CD14-positive monocyte (primary cell): ENCODE measurements at regions not wholly inside any gene's neighbourhood (a gene's known extent, or its start where the extent isn't known, plus 50 kb on each side); places are given as distances from the start of the nearest gene placed in this dataset.

Experiments
- DNase-seq, 3 donors: peaks; one replicate each; pipeline ENCODE4 v3.0.0-alpha.2; 2011 to 2022
- H2AFZ ChIP-seq: 2 replicates; pipeline ENCODE4 v1.6.0; 2012; ENCODE audit warnings: mild to moderate bottlenecking, low read depth, low read length, inconsistent platforms; ENCODE audit not compliant: insufficient read depth, poor library complexity, severe bottlenecking
- H3K27ac ChIP-seq, 2 donors: 1 replicate in 1 of 2; 2 replicates in 1 of 2; pipeline ENCODE4 v1.5.1; 2012 to 2013; ENCODE audit warnings: low read length in 2 of 2, control low read depth in 1 of 2, inconsistent platforms in 1 of 2, low read depth in 1 of 2, mild to moderate bottlenecking in 1 of 2
- H3K27me3 ChIP-seq, 2 donors: one replicate each; pipeline versions ENCODE4 v1.6.0 to v1.6.1; 2011 to 2013; ENCODE audit warnings: low read length in 2 of 2; ENCODE audit not compliant: control insufficient read depth in 2 of 2, insufficient read depth in 2 of 2
- H3K36me3 ChIP-seq, 2 donors: replicated peaks in 1 of 2; 1 replicate in 1 of 2; 2 replicates in 1 of 2; pipeline versions ENCODE4 v1.5.1 to v1.6.1; 2012 to 2013; ENCODE audit warnings: low read length in 2 of 2, control low read depth in 1 of 2, inconsistent platforms in 1 of 2, mild to moderate bottlenecking in 1 of 2; ENCODE audit not compliant: insufficient read depth in 2 of 2, control insufficient read depth in 1 of 2
- H3K4me1 ChIP-seq, 2 donors: 1 replicate in 1 of 2; 2 replicates in 1 of 2; pipeline versions ENCODE4 v1.5.1 to v1.6.1; 2012 to 2013; ENCODE audit warnings: low read length in 2 of 2, control low read depth in 1 of 2, inconsistent platforms in 1 of 2, mild to moderate bottlenecking in 1 of 2, moderate library complexity in 1 of 2; ENCODE audit not compliant: insufficient read depth in 2 of 2, control insufficient read depth in 1 of 2
- H3K4me2 ChIP-seq: replicated peaks from 2 replicates; pipeline ENCODE3; 2012; ENCODE audit warnings: low read length, moderate library complexity, mild to moderate bottlenecking; ENCODE audit not compliant: poor library complexity, severe bottlenecking; ENCODE audit errors: extremely low read depth
- H3K4me3 ChIP-seq, 3 experiments: fragments of 200-600 bp in 1 of 3; sonication (generic) in 1 of 3; replicated peaks in 1 of 3; 1 replicate in 2 of 3; 2 replicates in 1 of 3; pipeline ENCODE4 v1.5.1; 2011 to 2013; ENCODE audit warnings: low read length in 3 of 3, mild to moderate bottlenecking in 3 of 3, control low read depth in 2 of 3, low read depth in 2 of 3, inconsistent platforms in 1 of 3, moderate library complexity in 1 of 3
- H3K79me2 ChIP-seq: 2 replicates; pipeline ENCODE4 v1.6.0; 2012; ENCODE audit warnings: mild to moderate bottlenecking, control low read depth, inconsistent platforms, low read length, moderate library complexity; ENCODE audit not compliant: insufficient read depth
- H3K9ac ChIP-seq: 2 replicates; pipeline ENCODE4 v1.6.0; 2017; ENCODE audit warnings: low read length, mild to moderate bottlenecking; ENCODE audit not compliant: insufficient read depth, poor library complexity, severe bottlenecking
- H3K9me3 ChIP-seq, 2 donors: replicated peaks in 1 of 2; 1 replicate in 1 of 2; 2 replicates in 1 of 2; pipeline versions ENCODE4 v1.5.1 to v1.6.1; 2012 to 2013; ENCODE audit warnings: low read length in 2 of 2, control low read depth in 1 of 2; ENCODE audit not compliant: control insufficient read depth in 1 of 2, insufficient read depth in 1 of 2
- H4K20me1 ChIP-seq: 2 replicates; pipeline ENCODE4 v1.6.0; 2012; ENCODE audit warnings: mild to moderate bottlenecking, low read length, control low read depth, moderate library complexity; ENCODE audit not compliant: insufficient read depth
- H3K27ac Mint-ChIP-seq, 7 donors: one replicate each; pipeline ENCODE4 v1.8.0; 2020; ENCODE audit warnings: mild to moderate bottlenecking in 7 of 7, mixed read lengths in 7 of 7, moderate library complexity in 6 of 7, inconsistent platforms in 2 of 7
- H3K27me3 Mint-ChIP-seq, 3 donors: one replicate each; pipeline ENCODE4 v1.8.0; 2021 to 2022; ENCODE audit warnings: low read depth in 3 of 3, mild to moderate bottlenecking in 3 of 3, mixed read lengths in 3 of 3, moderate library complexity in 3 of 3, inconsistent platforms in 1 of 3
- H3K36me3 Mint-ChIP-seq, 2 donors: one replicate each; pipeline ENCODE4 v1.8.0; 2020; ENCODE audit warnings: mixed read lengths in 2 of 2, inconsistent platforms in 1 of 2, mild to moderate bottlenecking in 1 of 2
- H3K4me1 Mint-ChIP-seq: one replicate; pipeline ENCODE4 v1.8.0; 2020; ENCODE audit warnings: mild to moderate bottlenecking, mixed read lengths
- H3K4me3 Mint-ChIP-seq, 2 donors: one replicate each; pipeline ENCODE4 v1.8.0; 2020; ENCODE audit warnings: mild to moderate bottlenecking in 2 of 2, mixed read lengths in 2 of 2, moderate library complexity in 1 of 2
- H3K9me3 Mint-ChIP-seq, 7 donors: one replicate each; pipeline ENCODE4 v1.8.0; 2020 to 2022; ENCODE audit warnings: mixed read lengths in 7 of 7, mild to moderate bottlenecking in 6 of 7, moderate library complexity in 6 of 7, inconsistent platforms in 2 of 7
- WGBS: methylation state at CpG from one replicate; pipeline ENCODE4 v1.1.5; 2013; ENCODE audit warnings: missing lambda C conversion rate; ENCODE audit not compliant: insufficient coverage; 5-methylcytosine and 5-hydroxymethylcytosine counted together
- intact Hi-C, 2 donors: fragments of 100-400 bp; cut with micrococcal nuclease; formaldehyde crosslinking; loops; one replicate each; pipeline versions ENCODE4 v1.15.0 to v1.15.1; 2023
- TF ChIP-seq, protein P1 (sequence below): fragments of 200-600 bp; IDR thresholded peaks from one replicate; pipeline ENCODE4 v1.8.0; 2022; ENCODE audit warnings: antibody characterized with exemption, mild to moderate bottlenecking

DNA sequence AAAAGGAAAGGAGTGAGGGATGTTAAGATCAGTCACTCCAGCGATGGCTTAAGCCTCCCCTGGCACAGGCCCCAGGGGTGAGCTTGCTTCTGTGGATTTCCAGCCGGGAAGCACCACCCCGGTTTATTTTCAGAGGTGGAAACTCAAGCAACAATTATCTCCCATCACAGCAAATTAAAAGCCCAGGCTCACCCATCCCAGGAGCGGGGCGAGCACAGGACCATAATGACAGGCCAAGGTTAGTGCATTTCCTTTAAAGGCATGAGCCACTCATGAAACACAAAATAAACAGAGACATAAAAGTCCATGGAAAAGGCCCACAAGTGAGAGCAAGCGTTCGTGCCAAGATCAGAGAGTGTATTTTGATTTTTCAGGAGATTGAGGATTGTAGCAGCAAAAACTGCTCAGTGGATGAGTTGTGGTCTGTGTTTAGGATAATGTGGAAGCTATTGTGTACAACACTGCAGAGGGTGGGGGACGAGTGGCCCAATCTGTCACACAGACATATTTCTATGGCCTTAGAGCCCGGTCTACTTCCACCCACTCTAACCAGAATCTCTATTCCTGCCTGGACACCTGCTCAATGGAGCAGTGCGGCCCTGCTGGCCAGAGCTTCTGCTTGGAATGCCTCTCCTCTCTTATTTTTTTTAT is 111.4 kb upstream of the CDC42EP3 start:
- Mint-ChIP-seq H3K4me1 (peaks cover 6% of the 10 kb centered on the region), H3K36me3 (peaks cover 6 to 7% of the 10 kb centered on the region in 2 donors), H3K27ac (no peak overlapping the region), H3K27me3 (no peaks in the 10 kb centered on the region), H3K9me3 (peaks cover 8 to 11% (median 10%) of the 10 kb centered on the region in 7 donors), H3K4me3 (no peak overlapping the region)
- Histone ChIP-seq H2AFZ (no peak overlapping the region), H4K20me1 (no peaks in the 10 kb centered on the region), H3K4me3 (no peak overlapping the region), H3K9me3 (peaks cover 8 to 12% of the 10 kb centered on the region in 2 donors), H3K27ac (no peak overlapping the region), H3K4me2 (no peak overlapping the region), H3K4me1 (no peaks in the 10 kb centered on the region), H3K36me3 (no peaks in the 10 kb centered on the region), H3K79me2 (no peaks in the 10 kb centered on the region), H3K9ac (no peak overlapping the region), H3K27me3 (no peaks in the 10 kb centered on the region)
- TF ChIP-seq, protein P1, sequence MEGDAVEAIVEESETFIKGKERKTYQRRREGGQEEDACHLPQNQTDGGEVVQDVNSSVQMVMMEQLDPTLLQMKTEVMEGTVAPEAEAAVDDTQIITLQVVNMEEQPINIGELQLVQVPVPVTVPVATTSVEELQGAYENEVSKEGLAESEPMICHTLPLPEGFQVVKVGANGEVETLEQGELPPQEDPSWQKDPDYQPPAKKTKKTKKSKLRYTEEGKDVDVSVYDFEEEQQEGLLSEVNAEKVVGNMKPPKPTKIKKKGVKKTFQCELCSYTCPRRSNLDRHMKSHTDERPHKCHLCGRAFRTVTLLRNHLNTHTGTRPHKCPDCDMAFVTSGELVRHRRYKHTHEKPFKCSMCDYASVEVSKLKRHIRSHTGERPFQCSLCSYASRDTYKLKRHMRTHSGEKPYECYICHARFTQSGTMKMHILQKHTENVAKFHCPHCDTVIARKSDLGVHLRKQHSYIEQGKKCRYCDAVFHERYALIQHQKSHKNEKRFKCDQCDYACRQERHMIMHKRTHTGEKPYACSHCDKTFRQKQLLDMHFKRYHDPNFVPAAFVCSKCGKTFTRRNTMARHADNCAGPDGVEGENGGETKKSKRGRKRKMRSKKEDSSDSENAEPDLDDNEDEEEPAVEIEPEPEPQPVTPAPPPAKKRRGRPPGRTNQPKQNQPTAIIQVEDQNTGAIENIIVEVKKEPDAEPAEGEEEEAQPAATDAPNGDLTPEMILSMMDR, result no peak
- DNase-seq, result no peak
- intact Hi-C loops, result no loop called here
- WGBS, result 100% methylated on average over 2 of the region's 10 CpGs

DNA sequence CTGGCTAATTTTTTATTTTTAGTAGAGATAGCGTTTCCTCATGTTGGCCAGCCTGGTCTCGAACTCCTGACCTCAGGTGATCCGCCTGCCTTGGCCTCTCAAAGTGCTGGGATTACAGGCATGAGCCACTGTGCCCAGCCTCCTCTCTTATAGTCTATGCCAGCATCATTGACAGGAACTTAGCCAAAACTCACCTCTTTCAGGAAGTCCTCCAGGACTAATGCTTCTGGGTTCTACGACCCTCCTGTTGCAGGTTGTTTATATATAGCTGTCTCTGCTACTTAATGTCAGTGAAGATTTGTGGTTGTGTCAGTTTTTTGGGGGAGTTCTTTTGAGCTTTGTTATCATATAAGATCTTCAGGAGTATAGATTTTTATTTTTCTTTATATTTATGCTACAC is 112.1 kb upstream of the CDC42EP3 start:
- peaks cover 6% of the 10 kb centered on the region for H3K4me1 Mint-ChIP-seq
- no peak overlapping the region for H2AFZ ChIP-seq
- no peaks in the 10 kb centered on the region for H3K36me3 ChIP-seq
- H3K27ac ChIP-seq, result no peak overlapping the region
- H3K27me3 Mint-ChIP-seq, result no peaks in the 10 kb centered on the region
- H3K4me1 ChIP-seq, result no peaks in the 10 kb centered on the region
- no peak overlapping the region for H3K4me3 ChIP-seq
- TF ChIP-seq, protein P1, result no peak
- H3K4me2 ChIP-seq, result no peak overlapping the region
- H3K36me3 Mint-ChIP-seq, result peaks cover 8 to 12% of the 10 kb centered on the region in 2 donors
- H3K9ac ChIP-seq, result no peak overlapping the region
- no peaks in the 10 kb centered on the region for H4K20me1 ChIP-seq
- DNase-seq, result no peak
- H3K9me3 ChIP-seq, result peaks cover 13 to 19% of the 10 kb centered on the region in 2 donors
- WGBS, result no CpG with 5 or more reads among the region's 4 CpGs
- H3K27ac Mint-ChIP-seq, result no peak overlapping the region
- H3K27me3 ChIP-seq, result no peaks in the 10 kb centered on the region
- H3K9me3 Mint-ChIP-seq, result peaks cover 15 to 18% (median 15%) of the 10 kb centered on the region in 7 donors
- no peaks in the 10 kb centered on the region for H3K79me2 ChIP-seq
- no peak overlapping the region for H3K4me3 Mint-ChIP-seq
- intact Hi-C loops, result no loop called here
